ENCODE measurements at regions not wholly inside any gene's neighbourhood (a gene's known extent, or its start where the extent isn't known, plus 50 kb on each side); places are given as distances from the start of the nearest gene placed in this dataset.

- no peak for DNase-seq
- H3K9me3 ChIP-seq: no peaks in the 10 kb centered on the region
- WGBS (ENCODE audit: low lambda C conversion rate): 11% methylated on average over 7 of the region's 7 CpGs
Measured at GRCh38 chr20:60527656-60528055, 569.4 kb downstream of the CDH26 start.

GRCh38 chr20:60528141-60528540 lies 569.9 kb downstream of the CDH26 start:
- no peak overlapping the region for H3K27ac ChIP-seq (ENCODE audit: low read depth in 2 of 2, low read length in 1 of 2)
- CTCF ChIA-PET: no interaction called here
- H3K36me3 ChIP-seq (replicated peaks in 1 of 2; ENCODE audit: control insufficient read depth in 1 of 2, insufficient read depth in 2 of 2, low read length in 1 of 2): no peaks in the 10 kb centered on the region
- 20% methylated on average over 5 of the region's 5 CpGs for WGBS (ENCODE audit: low lambda C conversion rate)
- H3K4me1 ChIP-seq (ENCODE audit: control insufficient read depth in 1 of 2, insufficient read depth in 2 of 2, low read depth in 1 of 2, low read length in 1 of 2): no peaks in the 10 kb centered on the region
- no peaks in the 10 kb centered on the region for H3F3A ChIP-seq (replicated peaks; ENCODE audit: insufficient read depth)
- H3K79me2 ChIP-seq (ENCODE audit: insufficient read depth): no peaks in the 10 kb centered on the region
- H3K9me3 ChIP-seq: no peaks in the 10 kb centered on the region
- no peak for DNase-seq
- no peak overlapping the region for H3K4me2 ChIP-seq
- H2AFZ ChIP-seq (ENCODE audit: low read depth): no peak overlapping the region
- POLR2A ChIA-PET: no interaction called here
- TF ChIP-seq TAF1 (IDR thresholded peaks at IDR 0.05; ENCODE audit: borderline replicate concordance, low read depth, low read length) (no peak), CHD2 (IDR thresholded peaks at IDR 0.05; ENCODE audit: low read length, partially characterized antibody) (no peak), PBX3 (IDR thresholded peaks at IDR 0.05) (no peak), RXRA (IDR thresholded peaks at IDR 0.05; ENCODE audit: borderline replicate concordance, low read depth) (no peak), IRF3 (IDR thresholded peaks at IDR 0.05; ENCODE audit: low read depth, low read length) (no peak), USF2 (IDR thresholded peaks at IDR 0.05; ENCODE audit: borderline replicate concordance, low read depth, low read length) (no peak), NFIC (IDR thresholded peaks at IDR 0.05; ENCODE audit: borderline replicate concordance) (no peak), TCF12 (IDR thresholded peaks at IDR 0.05) (no peak), RAD21 (IDR thresholded peaks at IDR 0.05; ENCODE audit: low read length) (no peak), GATA2 (CRISPR knock-in tag; IDR thresholded peaks at IDR 0.05) (no peak), CTCF (IDR thresholded peaks at IDR 0.05) (no peak), ZBTB33 (IDR thresholded peaks at IDR 0.05; ENCODE audit: borderline replicate concordance, low read depth) (no peak), USF1 (IDR thresholded peaks at IDR 0.05; ENCODE audit: borderline replicate concordance, low read depth) (no peak), ELF1 (IDR thresholded peaks at IDR 0.05) (no peak), FOXJ3 (CRISPR knock-in tag; IDR thresholded peaks at IDR 0.05) (no peak), MEF2A (IDR thresholded peaks at IDR 0.05; ENCODE audit: borderline replicate concordance, low read depth) (no peak)
- no peaks in the 10 kb centered on the region for H4K20me1 ChIP-seq (ENCODE audit: insufficient read depth)
- peaks cover 4% of the 10 kb centered on the region; the same call in 1 of the 2 replicates for H3K9me2 ChIP-seq
- H3K9ac ChIP-seq: no peak overlapping the region
- H3K27me3 ChIP-seq (ENCODE audit: insufficient read depth): no peaks in the 10 kb centered on the region
- no peak overlapping the region for H3K4me3 ChIP-seq (ENCODE audit: low read depth in 2 of 2, low read length in 1 of 2)

More at GRCh38 chr20:60527656-60528055, 569.4 kb downstream of the CDH26 start:
- no peak overlapping the region for H3K9ac ChIP-seq
- no peak for TF ChIP-seq MEF2A (IDR thresholded peaks at IDR 0.05; ENCODE audit: borderline replicate concordance, low read depth)
- TF ChIP-seq POLR2AphosphoS5 (IDR thresholded peaks at IDR 0.05; ENCODE audit: low read depth, low read length): no peak
- no peak for TF ChIP-seq MXI1 (IDR thresholded peaks at IDR 0.05; ENCODE audit: low read depth, low read length)
- TF ChIP-seq EZH2phosphoT487 (IDR thresholded peaks at IDR 0.05; ENCODE audit: borderline replicate concordance, low read depth): no peak
- TF ChIP-seq YY1 (IDR thresholded peaks at IDR 0.05; ENCODE audit: low read depth): no peak
- no peak for TF ChIP-seq FOSL2 (IDR thresholded peaks at IDR 0.05; ENCODE audit: borderline replicate concordance, low read depth)
- H4K20me1 ChIP-seq (ENCODE audit: insufficient read depth): no peaks in the 10 kb centered on the region
- no peak overlapping the region for H3K4me2 ChIP-seq
- no peaks in the 10 kb centered on the region for H3K27me3 ChIP-seq (ENCODE audit: insufficient read depth)
- POLR2A ChIA-PET: no interaction called here
- peaks cover 1% of the 10 kb centered on the region; the same call in 1 of the 2 replicates for H3K9me2 ChIP-seq
- CTCF ChIA-PET: no interaction called here
- H3K4me1 ChIP-seq (ENCODE audit: control insufficient read depth in 1 of 2, insufficient read depth in 2 of 2, low read depth in 1 of 2, low read length in 1 of 2): no peaks in the 10 kb centered on the region
- no peak overlapping the region for H3K27ac ChIP-seq (ENCODE audit: low read depth in 2 of 2, low read length in 1 of 2)
- no peaks in the 10 kb centered on the region for H3K79me2 ChIP-seq (ENCODE audit: insufficient read depth)
- no peaks in the 10 kb centered on the region for H3K36me3 ChIP-seq (replicated peaks in 1 of 2; ENCODE audit: control insufficient read depth in 1 of 2, insufficient read depth in 2 of 2, low read length in 1 of 2)
- H3K4me3 ChIP-seq (ENCODE audit: low read depth in 2 of 2, low read length in 1 of 2): no peak overlapping the region
- H2AFZ ChIP-seq (ENCODE audit: low read depth): no peak overlapping the region
- H3F3A ChIP-seq (replicated peaks; ENCODE audit: insufficient read depth): no peaks in the 10 kb centered on the region

Data from SK-N-SH (cell line).